WI38 (cell line): ENCODE measurements at regions not wholly inside any gene's neighbourhood (a gene's known extent, or its start where the extent isn't known, plus 50 kb on each side); places are given as distances from the start of the nearest gene placed in this dataset.

ENCODE experiments used
- H3K4me3 ChIP-seq: 2 replicates; pipeline ENCODE4 v1.5.1; 2011; ENCODE audit warnings: low read depth, mild to moderate bottlenecking, control low read depth, low read length
- TF ChIP-seq, protein P1 (sequence below): IDR thresholded peaks from 2 replicates; pipeline ENCODE4 v1.5.1; 2012; ENCODE audit warnings: low read depth, mild to moderate bottlenecking, control low read depth, low read length

DNA sequence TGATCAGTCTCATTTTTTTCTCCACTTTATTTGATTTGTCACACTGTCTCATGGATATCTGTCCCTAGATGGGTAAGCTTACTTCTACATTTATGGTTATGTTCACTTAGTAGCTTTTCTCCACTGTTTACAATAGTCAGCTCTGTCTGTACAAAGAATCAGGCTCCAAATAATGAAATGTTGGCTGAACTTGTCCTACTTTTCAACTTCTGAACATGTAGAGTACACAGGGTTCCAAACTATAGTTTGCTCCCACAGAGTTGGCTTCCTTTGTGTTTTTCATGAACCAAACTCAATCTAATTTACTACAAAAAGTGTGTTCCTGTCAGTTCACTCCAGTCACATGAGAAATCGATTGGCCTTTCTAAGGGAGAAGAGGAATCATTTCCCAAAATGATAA is 175.0 kb downstream of the CCDC71L start:
- H3K4me3 ChIP-seq = no peak overlapping the region
- TF ChIP-seq, protein P1, sequence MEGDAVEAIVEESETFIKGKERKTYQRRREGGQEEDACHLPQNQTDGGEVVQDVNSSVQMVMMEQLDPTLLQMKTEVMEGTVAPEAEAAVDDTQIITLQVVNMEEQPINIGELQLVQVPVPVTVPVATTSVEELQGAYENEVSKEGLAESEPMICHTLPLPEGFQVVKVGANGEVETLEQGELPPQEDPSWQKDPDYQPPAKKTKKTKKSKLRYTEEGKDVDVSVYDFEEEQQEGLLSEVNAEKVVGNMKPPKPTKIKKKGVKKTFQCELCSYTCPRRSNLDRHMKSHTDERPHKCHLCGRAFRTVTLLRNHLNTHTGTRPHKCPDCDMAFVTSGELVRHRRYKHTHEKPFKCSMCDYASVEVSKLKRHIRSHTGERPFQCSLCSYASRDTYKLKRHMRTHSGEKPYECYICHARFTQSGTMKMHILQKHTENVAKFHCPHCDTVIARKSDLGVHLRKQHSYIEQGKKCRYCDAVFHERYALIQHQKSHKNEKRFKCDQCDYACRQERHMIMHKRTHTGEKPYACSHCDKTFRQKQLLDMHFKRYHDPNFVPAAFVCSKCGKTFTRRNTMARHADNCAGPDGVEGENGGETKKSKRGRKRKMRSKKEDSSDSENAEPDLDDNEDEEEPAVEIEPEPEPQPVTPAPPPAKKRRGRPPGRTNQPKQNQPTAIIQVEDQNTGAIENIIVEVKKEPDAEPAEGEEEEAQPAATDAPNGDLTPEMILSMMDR = no peak

DNA sequence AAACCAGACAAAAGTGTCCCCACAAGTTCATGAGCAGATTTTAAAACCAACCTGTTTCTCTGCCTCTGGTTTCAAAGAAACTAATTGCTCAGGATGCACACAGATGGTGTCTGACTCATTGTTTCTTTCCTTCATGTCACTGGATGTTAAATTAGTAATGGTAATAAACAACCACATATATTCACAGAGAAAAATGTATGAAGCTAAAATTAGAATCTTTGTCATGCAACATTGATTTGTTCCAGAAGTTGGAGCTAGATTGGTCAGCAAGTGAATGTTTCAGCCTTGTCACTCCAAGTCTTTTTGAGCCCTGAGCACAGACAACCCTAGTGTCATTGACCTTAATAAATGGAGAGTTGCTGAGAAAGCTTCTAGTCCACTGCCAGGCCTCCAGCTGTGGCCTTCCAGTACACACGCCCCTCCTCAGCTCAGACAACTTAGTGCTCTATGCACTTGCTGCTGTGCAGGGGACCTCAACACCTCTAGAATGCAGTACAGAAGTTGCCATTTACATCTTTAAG is 175.9 kb downstream of the CCDC71L start:
- TF ChIP-seq, protein P1 = no peak

DNA sequence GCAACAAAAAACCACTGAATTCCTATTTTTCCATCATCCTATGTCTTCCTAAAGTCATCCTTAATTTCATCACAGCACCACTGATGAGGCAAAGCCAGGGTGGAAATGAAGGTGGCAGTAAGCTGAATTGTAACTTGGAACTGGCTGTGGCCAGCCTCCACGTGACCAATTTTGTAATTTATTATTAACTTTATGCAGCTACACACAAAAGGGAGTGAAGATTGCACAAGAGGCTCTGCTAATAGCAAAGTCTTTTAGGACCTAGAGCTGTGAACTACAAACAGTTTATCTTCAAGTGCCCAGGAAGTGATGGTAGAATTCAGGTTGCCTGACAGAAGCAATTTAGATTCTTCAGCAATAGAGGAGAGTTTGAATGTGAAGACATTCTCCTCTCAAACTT is 176.4 kb downstream of the CCDC71L start:
- TF ChIP-seq, protein P1 = no peak
- no peak overlapping the region for H3K4me3 ChIP-seq

More for the DNA sequence above, 175.9 kb downstream of the CCDC71L start:
- H3K4me3 ChIP-seq = no peak overlapping the region

DNA sequence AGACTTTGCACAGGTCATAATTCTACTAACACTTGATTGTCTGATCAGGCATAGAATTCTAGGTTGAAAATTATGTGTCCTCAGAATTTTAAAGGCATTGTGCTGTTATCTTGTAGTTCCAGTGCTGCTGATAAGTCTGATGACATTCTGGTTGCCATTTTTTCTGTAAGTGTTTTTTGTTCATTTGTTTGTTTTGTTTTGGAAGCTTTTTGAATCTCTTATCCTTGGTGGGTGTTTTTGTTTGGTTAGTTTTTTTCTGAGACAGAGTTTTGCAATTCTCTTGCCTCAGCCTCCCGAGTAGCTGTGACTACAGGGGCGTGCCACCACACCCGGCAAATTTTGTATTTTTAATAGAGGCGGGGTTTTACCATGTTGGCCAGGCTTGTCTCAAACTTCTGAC is 178.9 kb downstream of the CCDC71L start:
- TF ChIP-seq, protein P1 = no peak
- no peak overlapping the region for H3K4me3 ChIP-seq

DNA sequence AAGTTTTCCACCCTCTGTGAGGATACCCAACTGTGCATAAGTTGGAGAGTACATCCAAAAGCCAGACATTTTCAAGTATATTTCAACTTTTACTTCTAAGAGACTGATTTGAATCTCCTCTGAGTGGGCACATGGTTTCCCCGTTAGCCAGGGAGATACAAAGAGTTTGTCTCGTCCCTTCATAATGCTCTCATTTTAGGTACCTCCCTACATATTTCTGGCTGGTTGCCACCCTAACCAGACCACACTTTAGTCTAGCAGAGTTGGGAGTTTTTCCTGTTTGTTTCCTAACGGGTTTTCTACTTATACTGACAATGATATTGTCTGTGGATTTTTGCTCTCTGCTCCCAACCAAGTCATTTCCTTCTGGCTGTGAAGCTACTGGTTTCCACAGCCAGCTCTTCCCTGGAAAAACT is 180.3 kb downstream of the CCDC71L start:
- H3K4me3 ChIP-seq = no peak overlapping the region
- TF ChIP-seq, protein P1 = no peak

DNA sequence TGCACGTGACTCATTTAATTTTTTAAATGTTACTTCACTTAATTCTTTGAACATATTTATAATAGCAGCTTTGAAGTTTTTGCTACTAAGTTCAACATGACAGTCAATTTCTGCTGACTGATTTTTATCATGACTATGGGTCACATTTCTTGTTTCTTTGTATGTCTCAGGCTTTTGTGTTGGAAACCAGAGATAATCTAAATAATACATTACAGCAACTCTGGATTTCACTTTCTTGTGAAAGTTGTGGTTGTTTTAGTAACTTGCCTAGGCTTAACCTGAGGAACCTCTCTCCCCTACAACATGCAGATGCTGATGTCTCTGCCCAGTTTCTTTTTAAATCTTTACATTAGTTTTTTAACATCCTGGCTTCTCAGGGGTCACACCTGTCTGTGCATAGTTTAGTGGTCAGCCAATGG is 180.8 kb downstream of the CCDC71L start:
- no peak overlapping the region for H3K4me3 ChIP-seq
- TF ChIP-seq, protein P1 = no peak

DNA sequence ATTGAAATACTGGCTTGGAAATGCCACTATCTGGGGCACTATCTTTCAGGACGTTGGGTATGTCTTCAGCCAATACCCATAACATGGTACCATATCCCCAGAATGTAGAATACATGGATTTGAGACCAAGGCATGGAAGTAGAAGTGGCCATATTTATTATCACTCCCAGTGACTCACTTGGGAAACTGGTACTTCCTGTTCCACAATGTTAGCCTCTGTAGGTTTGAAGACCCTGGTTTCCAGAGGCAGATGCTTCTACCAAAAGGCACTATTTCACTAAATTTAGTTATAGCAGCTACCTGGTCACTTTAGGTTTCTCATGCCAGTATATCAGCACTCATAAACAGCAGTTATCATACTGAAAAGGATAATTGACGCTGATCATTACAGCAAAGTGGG is 184.2 kb downstream of the CCDC71L start:
- TF ChIP-seq, protein P1 = no peak
- H3K4me3 ChIP-seq = no peak overlapping the region
